ENCODE measurements at regions not wholly inside any gene's neighbourhood (a gene's known extent, or its start where the extent isn't known, plus 50 kb on each side); places are given as distances from the start of the nearest gene placed in this dataset.

GRCh38 chr2:144675331-144675730 lies 155.4 kb upstream of the ZEB2 start:
- Histone ChIP-seq H3K9me3 (no peaks in the 10 kb centered on the region), H3K4me3 (no peak overlapping the region), H3K36me3 (ENCODE audit: low read depth) (no peaks in the 10 kb centered on the region), H3K4me1 (ENCODE audit: low read depth) (no peaks in the 10 kb centered on the region)
- DNase-seq (no peak), ATAC-seq (no peak)
- intact Hi-C loops (cut with DNase I, micrococcal nuclease): no loop called here
- TF ChIP-seq CTCF (IDR thresholded peaks at IDR 0.05): no peak

- no peak overlapping the region for H3K4me3 ChIP-seq
- DNase-seq: no peak
- no peak for ATAC-seq
- H3K9me3 ChIP-seq: no peaks in the 10 kb centered on the region
- no peak for TF ChIP-seq CTCF (IDR thresholded peaks at IDR 0.05)
- H3K4me1 ChIP-seq (ENCODE audit: low read depth): no peaks in the 10 kb centered on the region
- intact Hi-C loops (cut with DNase I, micrococcal nuclease): no loop called here
- H3K36me3 ChIP-seq (ENCODE audit: low read depth): no peaks in the 10 kb centered on the region
Observed at GRCh38 chr2:144674071-144674470, 154.2 kb upstream of the ZEB2 start.

- no peak overlapping the region for H3K4me3 ChIP-seq
- no peak for TF ChIP-seq CTCF (IDR thresholded peaks at IDR 0.05)
- H3K36me3 ChIP-seq (ENCODE audit: low read depth): no peaks in the 10 kb centered on the region
- no peak for DNase-seq
- intact Hi-C loops (cut with DNase I, micrococcal nuclease): no loop called here
- no peaks in the 10 kb centered on the region for H3K4me1 ChIP-seq (ENCODE audit: low read depth)
- H3K9me3 ChIP-seq: no peaks in the 10 kb centered on the region
- no peak for ATAC-seq
Observed at GRCh38 chr2:144673456-144673855, 153.5 kb upstream of the ZEB2 start.

GRCh38 chr2:144671695-144672455 lies 152.0 kb upstream of the ZEB2 start:
- TF ChIP-seq CTCF (IDR thresholded peaks at IDR 0.05): no peak
- Histone ChIP-seq H3K36me3 (ENCODE audit: low read depth) (no peaks in the 10 kb centered on the region), H3K4me3 (no peak overlapping the region), H3K9me3 (no peaks in the 10 kb centered on the region), H3K4me1 (ENCODE audit: low read depth) (no peaks in the 10 kb centered on the region)
- intact Hi-C loops (cut with DNase I, micrococcal nuclease): no loop called here
- ATAC-seq (peak; percentile 25), DNase-seq (no peak)

GRCh38 chr2:144670738-144671137 lies 150.8 kb upstream of the ZEB2 start:
- ATAC-seq: no peak
- Histone ChIP-seq H3K4me1 (ENCODE audit: low read depth) (no peaks in the 10 kb centered on the region), H3K4me3 (no peak overlapping the region), H3K9me3 (no peaks in the 10 kb centered on the region), H3K36me3 (ENCODE audit: low read depth) (no peaks in the 10 kb centered on the region)
- intact Hi-C loops (cut with DNase I, micrococcal nuclease): no loop called here
- no peak for DNase-seq
- no peak for TF ChIP-seq CTCF (IDR thresholded peaks at IDR 0.05)

- H3K4me3 ChIP-seq: no peak overlapping the region
- H3K9me3 ChIP-seq: no peaks in the 10 kb centered on the region
- ATAC-seq: no peak
- no peak for DNase-seq
- H3K36me3 ChIP-seq (ENCODE audit: low read depth): no peaks in the 10 kb centered on the region
- no peak for TF ChIP-seq CTCF (IDR thresholded peaks at IDR 0.05)
- H3K4me1 ChIP-seq (ENCODE audit: low read depth): no peaks in the 10 kb centered on the region
- intact Hi-C loops (cut with DNase I, micrococcal nuclease): no loop called here
Observed at GRCh38 chr2:144670080-144670479, 150.2 kb upstream of the ZEB2 start.

Data from mucosa of descending colon (tissue), 3 donors.